ENCODE measurements at regions not wholly inside any gene's neighbourhood (a gene's known extent, or its start where the extent isn't known, plus 50 kb on each side); places are given as distances from the start of the nearest gene placed in this dataset.

GRCh38 chr9:108163321-108164005 lies 673.9 kb upstream of the KLF4 start:
- H3K79me2 ChIP-seq (ENCODE audit: insufficient read depth, low read length): no peaks in the 10 kb centered on the region
- no peak overlapping the region for H3K9ac ChIP-seq (ENCODE audit: low read length)
- no peaks in the 10 kb centered on the region for H3K4me1 ChIP-seq (ENCODE audit: insufficient read depth, low read length, severe bottlenecking)
- no peaks in the 10 kb centered on the region for H3F3A ChIP-seq (ENCODE audit: insufficient read depth, low read length)
- no peaks in the 10 kb centered on the region for H3K9me3 ChIP-seq (ENCODE audit: low read length)
- no peak overlapping the region for H3K4me2 ChIP-seq (ENCODE audit: low read length)
- H3K27ac ChIP-seq (ENCODE audit: low read depth, low read length, poor library complexity, severe bottlenecking): no peak overlapping the region
- H3K36me3 ChIP-seq (ENCODE audit: insufficient read depth, low read length): no peaks in the 10 kb centered on the region
- no peak for TF ChIP-seq EZH2 (IDR thresholded peaks at IDR 0.05; ENCODE audit: borderline replicate concordance, low read length)
- no peak for TF ChIP-seq CTCF (IDR thresholded peaks at IDR 0.05; ENCODE audit: low read length)
- no peaks in the 10 kb centered on the region for H3K9me2 ChIP-seq (ENCODE audit: low read depth, low read length)
- no peaks in the 10 kb centered on the region for H3K27me3 ChIP-seq (ENCODE audit: insufficient read depth, low read length)
- no peak overlapping the region for H3K4me3 ChIP-seq (ENCODE audit: low read depth, low read length, poor library complexity, severe bottlenecking)
- H4K20me1 ChIP-seq (ENCODE audit: insufficient read depth, low read length): no peaks in the 10 kb centered on the region
- H2AFZ ChIP-seq (ENCODE audit: low read length): no peak overlapping the region

- TF ChIP-seq EZH2 (IDR thresholded peaks at IDR 0.05; ENCODE audit: borderline replicate concordance, low read length) (no peak), CTCF (IDR thresholded peaks at IDR 0.05; ENCODE audit: low read length) (no peak)
- H3K9me3 ChIP-seq (ENCODE audit: low read length): no peaks in the 10 kb centered on the region
- no peak overlapping the region for H3K9ac ChIP-seq (ENCODE audit: low read length)
- H3K36me3 ChIP-seq (ENCODE audit: insufficient read depth, low read length): no peaks in the 10 kb centered on the region
- no peaks in the 10 kb centered on the region for H3K27me3 ChIP-seq (ENCODE audit: insufficient read depth, low read length)
- H3K4me1 ChIP-seq (ENCODE audit: insufficient read depth, low read length, severe bottlenecking): no peaks in the 10 kb centered on the region
- H2AFZ ChIP-seq (ENCODE audit: low read length): no peak overlapping the region
- no peaks in the 10 kb centered on the region for H3K9me2 ChIP-seq (ENCODE audit: low read depth, low read length)
- no peaks in the 10 kb centered on the region for H3F3A ChIP-seq (ENCODE audit: insufficient read depth, low read length)
- H3K4me3 ChIP-seq (ENCODE audit: low read depth, low read length, poor library complexity, severe bottlenecking): no peak overlapping the region
- H3K79me2 ChIP-seq (ENCODE audit: insufficient read depth, low read length): no peaks in the 10 kb centered on the region
- no peak overlapping the region for H3K4me2 ChIP-seq (ENCODE audit: low read length)
- H4K20me1 ChIP-seq (ENCODE audit: insufficient read depth, low read length): no peaks in the 10 kb centered on the region
- H3K27ac ChIP-seq (ENCODE audit: low read depth, low read length, poor library complexity, severe bottlenecking): no peak overlapping the region
Measured at GRCh38 chr9:108162664-108163063, 673.1 kb upstream of the KLF4 start.

GRCh38 chr9:108161503-108161902 lies 671.9 kb upstream of the KLF4 start:
- H3K9me2 ChIP-seq (ENCODE audit: low read depth, low read length): no peaks in the 10 kb centered on the region
- no peaks in the 10 kb centered on the region for H3K9me3 ChIP-seq (ENCODE audit: low read length)
- no peak overlapping the region for H2AFZ ChIP-seq (ENCODE audit: low read length)
- no peaks in the 10 kb centered on the region for H3K27me3 ChIP-seq (ENCODE audit: insufficient read depth, low read length)
- no peaks in the 10 kb centered on the region for H3K36me3 ChIP-seq (ENCODE audit: insufficient read depth, low read length)
- no peaks in the 10 kb centered on the region for H3K79me2 ChIP-seq (ENCODE audit: insufficient read depth, low read length)
- H3K4me1 ChIP-seq (ENCODE audit: insufficient read depth, low read length, severe bottlenecking): no peaks in the 10 kb centered on the region
- TF ChIP-seq EZH2 (IDR thresholded peaks at IDR 0.05; ENCODE audit: borderline replicate concordance, low read length): no peak
- TF ChIP-seq CTCF (IDR thresholded peaks at IDR 0.05; ENCODE audit: low read length): no peak
- no peak overlapping the region for H3K9ac ChIP-seq (ENCODE audit: low read length)
- H3F3A ChIP-seq (ENCODE audit: insufficient read depth, low read length): no peaks in the 10 kb centered on the region
- H3K27ac ChIP-seq (ENCODE audit: low read depth, low read length, poor library complexity, severe bottlenecking): no peak overlapping the region
- H3K4me3 ChIP-seq (ENCODE audit: low read depth, low read length, poor library complexity, severe bottlenecking): no peak overlapping the region
- no peak overlapping the region for H3K4me2 ChIP-seq (ENCODE audit: low read length)
- H4K20me1 ChIP-seq (ENCODE audit: insufficient read depth, low read length): no peaks in the 10 kb centered on the region

All from OCI-LY1 (cell line).